ENCODE measurements at regions not wholly inside any gene's neighbourhood (a gene's known extent, or its start where the extent isn't known, plus 50 kb on each side); places are given as distances from the start of the nearest gene placed in this dataset.

- no peaks in the 10 kb centered on the region for H3K9me3 ChIP-seq (ENCODE audit: insufficient read depth, low read length)
- no peaks in the 10 kb centered on the region for H3K36me3 ChIP-seq (ENCODE audit: insufficient read depth, insufficient read length, low read length)
- no peaks in the 10 kb centered on the region for H3K4me1 ChIP-seq (ENCODE audit: insufficient read depth, insufficient read length)
- no peak overlapping the region for H3K9ac ChIP-seq (ENCODE audit: insufficient read length, low read depth)
- TF ChIP-seq SUZ12 (IDR thresholded peaks at IDR 0.05; ENCODE audit: extremely low read depth, insufficient read depth, insufficient read length) = no peak
- no peak for TF ChIP-seq YY1 (IDR thresholded peaks at IDR 0.05; ENCODE audit: insufficient read depth, insufficient read length)
- no peak for TF ChIP-seq ZNF274 (IDR thresholded peaks at IDR 0.05; ENCODE audit: low read depth, low read length)
- no peaks in the 10 kb centered on the region for H3K27me3 ChIP-seq (ENCODE audit: insufficient read depth, insufficient read length)
- DNase-seq (ENCODE audit: low read depth, low spot score) = no peak
- no peak overlapping the region for H3K4me3 ChIP-seq (ENCODE audit: insufficient read length, low read depth)
Observed at GRCh38 chr5:51558682-51559081, 175.4 kb downstream of the ISL1 start.

GRCh38 chr5:51559339-51559738 lies 176.1 kb downstream of the ISL1 start:
- no peaks in the 10 kb centered on the region for H3K27me3 ChIP-seq (ENCODE audit: insufficient read depth, insufficient read length)
- no peak overlapping the region for H3K9ac ChIP-seq (ENCODE audit: insufficient read length, low read depth)
- no peak for TF ChIP-seq SUZ12 (IDR thresholded peaks at IDR 0.05; ENCODE audit: extremely low read depth, insufficient read depth, insufficient read length)
- no peaks in the 10 kb centered on the region for H3K36me3 ChIP-seq (ENCODE audit: insufficient read depth, insufficient read length, low read length)
- H3K4me1 ChIP-seq (ENCODE audit: insufficient read depth, insufficient read length) = no peaks in the 10 kb centered on the region
- DNase-seq (ENCODE audit: low read depth, low spot score) = no peak
- H3K9me3 ChIP-seq (ENCODE audit: insufficient read depth, low read length) = no peaks in the 10 kb centered on the region
- H3K4me3 ChIP-seq (ENCODE audit: insufficient read length, low read depth) = no peak overlapping the region

- no peaks in the 10 kb centered on the region for H3K4me1 ChIP-seq (ENCODE audit: insufficient read depth, insufficient read length)
- H3K36me3 ChIP-seq (ENCODE audit: insufficient read depth, insufficient read length, low read length) = no peaks in the 10 kb centered on the region
- no peaks in the 10 kb centered on the region for H3K27me3 ChIP-seq (ENCODE audit: insufficient read depth, insufficient read length)
- no peaks in the 10 kb centered on the region for H3K9me3 ChIP-seq (ENCODE audit: insufficient read depth, low read length)
- no peak overlapping the region for H3K4me3 ChIP-seq (ENCODE audit: insufficient read length, low read depth)
- no peak for DNase-seq (ENCODE audit: low read depth, low spot score)
- H3K9ac ChIP-seq (ENCODE audit: insufficient read length, low read depth) = no peak overlapping the region
- TF ChIP-seq SUZ12 (IDR thresholded peaks at IDR 0.05; ENCODE audit: extremely low read depth, insufficient read depth, insufficient read length) (no peak), YY1 (IDR thresholded peaks at IDR 0.05; ENCODE audit: insufficient read depth, insufficient read length) (no peak), ZNF274 (IDR thresholded peaks at IDR 0.05; ENCODE audit: low read depth, low read length) (no peak)
Observed at GRCh38 chr5:51559921-51560658, 176.8 kb downstream of the ISL1 start.

- H3K36me3 ChIP-seq (ENCODE audit: insufficient read depth, insufficient read length, low read length) = no peaks in the 10 kb centered on the region
Observed at GRCh38 chr5:51566953-51567352, 183.7 kb downstream of the ISL1 start.

GRCh38 chr5:51567636-51568035 lies 184.4 kb downstream of the ISL1 start:
- no peaks in the 10 kb centered on the region for H3K9me3 ChIP-seq (ENCODE audit: insufficient read depth, low read length)
- H3K36me3 ChIP-seq (ENCODE audit: insufficient read depth, insufficient read length, low read length) = no peaks in the 10 kb centered on the region
- no peaks in the 10 kb centered on the region for H3K4me1 ChIP-seq (ENCODE audit: insufficient read depth, insufficient read length)
- no peak for DNase-seq (ENCODE audit: low read depth, low spot score)
- H3K4me3 ChIP-seq (ENCODE audit: insufficient read length, low read depth) = no peak overlapping the region
- TF ChIP-seq ZNF274 (IDR thresholded peaks at IDR 0.05; ENCODE audit: low read depth, low read length) (no peak), SUZ12 (IDR thresholded peaks at IDR 0.05; ENCODE audit: extremely low read depth, insufficient read depth, insufficient read length) (no peak), YY1 (IDR thresholded peaks at IDR 0.05; ENCODE audit: insufficient read depth, insufficient read length) (no peak)
- no peak overlapping the region for H3K9ac ChIP-seq (ENCODE audit: insufficient read length, low read depth)
- no peaks in the 10 kb centered on the region for H3K27me3 ChIP-seq (ENCODE audit: insufficient read depth, insufficient read length)

More at GRCh38 chr5:51566953-51567352, 183.7 kb downstream of the ISL1 start:
- no peak for DNase-seq (ENCODE audit: low read depth, low spot score)
- no peaks in the 10 kb centered on the region for H3K9me3 ChIP-seq (ENCODE audit: insufficient read depth, low read length)
- H3K27me3 ChIP-seq (ENCODE audit: insufficient read depth, insufficient read length) = no peaks in the 10 kb centered on the region
- TF ChIP-seq YY1 (IDR thresholded peaks at IDR 0.05; ENCODE audit: insufficient read depth, insufficient read length) = no peak
- no peak for TF ChIP-seq ZNF274 (IDR thresholded peaks at IDR 0.05; ENCODE audit: low read depth, low read length)
- TF ChIP-seq SUZ12 (IDR thresholded peaks at IDR 0.05; ENCODE audit: extremely low read depth, insufficient read depth, insufficient read length) = no peak
- H3K4me3 ChIP-seq (ENCODE audit: insufficient read length, low read depth) = no peak overlapping the region
- H3K9ac ChIP-seq (ENCODE audit: insufficient read length, low read depth) = no peak overlapping the region
- no peaks in the 10 kb centered on the region for H3K4me1 ChIP-seq (ENCODE audit: insufficient read depth, insufficient read length)

GRCh38 chr5:51573835-51574234 lies 190.6 kb downstream of the ISL1 start:
- no peak overlapping the region for H3K4me3 ChIP-seq (ENCODE audit: insufficient read length, low read depth)
- no peak overlapping the region for H3K9ac ChIP-seq (ENCODE audit: insufficient read length, low read depth)
- no peaks in the 10 kb centered on the region for H3K9me3 ChIP-seq (ENCODE audit: insufficient read depth, low read length)
- no peak for TF ChIP-seq ZNF274 (IDR thresholded peaks at IDR 0.05; ENCODE audit: low read depth, low read length)
- no peak for TF ChIP-seq SUZ12 (IDR thresholded peaks at IDR 0.05; ENCODE audit: extremely low read depth, insufficient read depth, insufficient read length)
- TF ChIP-seq YY1 (IDR thresholded peaks at IDR 0.05; ENCODE audit: insufficient read depth, insufficient read length) = no peak
- DNase-seq (ENCODE audit: low read depth, low spot score) = no peak
- no peaks in the 10 kb centered on the region for H3K36me3 ChIP-seq (ENCODE audit: insufficient read depth, insufficient read length, low read length)
- no peaks in the 10 kb centered on the region for H3K27me3 ChIP-seq (ENCODE audit: insufficient read depth, insufficient read length)
- H3K4me1 ChIP-seq (ENCODE audit: insufficient read depth, insufficient read length) = no peaks in the 10 kb centered on the region

GRCh38 chr5:51582871-51583394 lies 199.7 kb downstream of the ISL1 start:
- TF ChIP-seq ZNF274 (IDR thresholded peaks at IDR 0.05; ENCODE audit: low read depth, low read length) = no peak
- no peak for TF ChIP-seq YY1 (IDR thresholded peaks at IDR 0.05; ENCODE audit: insufficient read depth, insufficient read length)
- no peak for TF ChIP-seq SUZ12 (IDR thresholded peaks at IDR 0.05; ENCODE audit: extremely low read depth, insufficient read depth, insufficient read length)

More at GRCh38 chr5:51582871-51583394, 199.7 kb downstream of the ISL1 start:
- DNase-seq (ENCODE audit: low read depth, low spot score) = no peak
- no peak overlapping the region for H3K4me3 ChIP-seq (ENCODE audit: insufficient read length, low read depth)
- H3K27me3 ChIP-seq (ENCODE audit: insufficient read depth, insufficient read length) = no peaks in the 10 kb centered on the region
- no peaks in the 10 kb centered on the region for H3K9me3 ChIP-seq (ENCODE audit: insufficient read depth, low read length)
- no peaks in the 10 kb centered on the region for H3K4me1 ChIP-seq (ENCODE audit: insufficient read depth, insufficient read length)
- no peaks in the 10 kb centered on the region for H3K36me3 ChIP-seq (ENCODE audit: insufficient read depth, insufficient read length, low read length)
- H3K9ac ChIP-seq (ENCODE audit: insufficient read length, low read depth) = no peak overlapping the region
